SU-DHL-6 (cell line): ENCODE measurements at regions not wholly inside any gene's neighbourhood (a gene's known extent, or its start where the extent isn't known, plus 50 kb on each side); places are given as distances from the start of the nearest gene placed in this dataset.

Experiments
- H2AFZ ChIP-seq: fragments of 200-600 bp; sonication (generic); 2 replicates; pipeline ENCODE4 v1.6.1; 2014; ENCODE audit warnings: low read depth, mild to moderate bottlenecking, moderate library complexity, mixed read lengths, antibody characterized with exemption, low read length; ENCODE audit not compliant: severe bottlenecking
- H3F3A ChIP-seq: fragments of 200-600 bp; shearing (Covaris generic); 2 replicates; pipeline ENCODE4 v1.6.0; 2016; ENCODE audit warnings: antibody characterized with exemption, mild to moderate bottlenecking; ENCODE audit not compliant: insufficient read depth
- H3K27ac ChIP-seq: fragments of 200-600 bp; sonication (generic); 2 replicates; pipeline ENCODE4 v1.5.1; 2016; ENCODE audit warnings: low read depth, mild to moderate bottlenecking, low read length, moderate library complexity, mixed read lengths
- H3K27me3 ChIP-seq: fragments of 200-600 bp; sonication (generic), shearing (Covaris generic); 2 replicates; pipeline ENCODE4 v1.6.0; 2014; ENCODE audit warnings: mild to moderate bottlenecking, low read length
- H3K36me3 ChIP-seq: fragments of 200-600 bp; sonication (generic); 2 replicates; pipeline ENCODE4 v1.6.1; 2014; ENCODE audit warnings: mild to moderate bottlenecking, low read length, mixed read lengths
- H3K4me2 ChIP-seq: fragments of 300-600, 200-600 bp; shearing (Covaris generic), sonication (generic); 2 replicates; pipeline ENCODE4 v1.6.0; 2014; ENCODE audit warnings: low read length, low read depth, mild to moderate bottlenecking; ENCODE audit not compliant: poor library complexity, severe bottlenecking
- H3K4me3 ChIP-seq: fragments of 200-600 bp; sonication (generic); 2 replicates; pipeline ENCODE4 v1.5.1; 2014; ENCODE audit warnings: antibody characterized with exemption, low read length, mild to moderate bottlenecking, mixed read lengths; ENCODE audit not compliant: insufficient read depth, poor library complexity, severe bottlenecking
- H3K79me2 ChIP-seq: fragments of 200-600 bp; sonication (generic); 2 replicates; pipeline ENCODE4 v1.6.1; 2014; ENCODE audit warnings: mild to moderate bottlenecking, low read length, moderate library complexity; ENCODE audit not compliant: insufficient read depth
- H3K9ac ChIP-seq: fragments of 200-600 bp; sonication (generic); 2 replicates; pipeline ENCODE4 v1.7.0; 2014; ENCODE audit warnings: mild to moderate bottlenecking, low read length
- H3K9me2 ChIP-seq: fragments of 200-600 bp; sonication (generic); replicated peaks from 2 replicates; pipeline ENCODE4 v1.6.1; 2014; ENCODE audit warnings: low read length; ENCODE audit not compliant: insufficient read depth
- H3K9me3 ChIP-seq: fragments of 200-600 bp; sonication (generic); 2 replicates; pipeline ENCODE4 v1.6.1; 2014; ENCODE audit warnings: low read length, mixed read lengths; ENCODE audit not compliant: insufficient read depth
- H4K20me1 ChIP-seq: fragments of 200-600 bp; sonication (generic); 2 replicates; pipeline ENCODE4 v1.6.1; 2014; ENCODE audit warnings: low read depth, mild to moderate bottlenecking, antibody characterized with exemption, low read length, moderate library complexity, mixed read lengths
- EZH2phosphoT487 ChIP-seq: fragments of 200-600 bp; sonication (generic), shearing (Covaris generic); conservative IDR thresholded peaks from 2 replicates; pipeline ENCODE4 v1.6.1; 2018; ENCODE audit warnings: mild to moderate bottlenecking, antibody characterized with exemption, low read length, moderate library complexity, mixed read lengths
- TF ChIP-seq, protein P1 (sequence below): fragments of 200-600 bp; sonication (generic); IDR thresholded peaks from one replicate; pipeline ENCODE4 v1.5.1; 2017; ENCODE audit warnings: antibody characterized with exemption, mild to moderate bottlenecking, low read length, moderate library complexity; ENCODE audit not compliant: insufficient read depth, poor library complexity, severe bottlenecking

DNA sequence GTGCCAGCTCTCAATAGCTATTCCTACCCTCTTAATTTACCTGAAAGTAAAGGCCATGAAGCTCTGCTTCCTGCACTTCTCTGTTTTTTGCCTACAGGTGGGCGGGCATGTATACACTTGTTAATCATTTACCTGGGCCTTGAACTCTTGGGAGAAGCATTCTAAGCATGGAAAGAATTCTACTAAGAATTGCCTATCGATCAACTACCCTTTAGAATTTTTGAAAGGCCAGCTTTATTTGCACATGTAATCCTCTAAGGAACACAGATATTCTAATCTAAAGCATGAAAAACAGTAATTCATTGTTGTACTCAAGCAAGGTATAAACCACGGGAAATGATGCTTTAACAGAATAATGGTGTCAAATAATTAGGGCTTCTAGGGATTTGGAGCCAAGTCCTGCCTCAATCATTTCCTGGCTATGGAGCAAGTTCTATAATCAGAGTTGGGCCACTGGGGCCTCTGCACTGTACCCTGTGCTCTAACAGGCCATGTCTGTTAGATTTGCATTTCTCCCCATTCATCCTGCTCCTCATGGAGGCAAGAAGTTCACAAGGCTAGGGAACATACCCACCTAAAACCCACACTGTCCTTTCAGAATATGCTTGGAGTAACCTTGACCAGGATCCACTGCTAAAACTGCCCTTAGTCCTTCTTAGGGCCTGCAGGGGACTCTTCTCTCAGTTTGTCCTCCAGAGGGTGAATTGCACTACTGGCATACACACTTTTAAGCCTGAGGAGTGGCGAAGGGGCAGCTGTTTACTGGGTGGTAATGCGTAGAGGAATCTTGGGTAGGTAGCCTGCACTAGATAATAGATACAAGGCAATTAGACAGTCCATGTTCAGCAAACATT is 276.4 kb upstream of the JAG1 start:
- no peaks in the 10 kb centered on the region for H3K9me2 ChIP-seq
- H3K36me3 ChIP-seq = no peaks in the 10 kb centered on the region
- H3K27me3 ChIP-seq = no peaks in the 10 kb centered on the region
- H3K27ac ChIP-seq = no peak overlapping the region
- no peak overlapping the region for H2AFZ ChIP-seq
- H3K4me2 ChIP-seq = no peak overlapping the region
- no peak overlapping the region for H3K4me3 ChIP-seq
- H3K9me3 ChIP-seq = no peaks in the 10 kb centered on the region
- no peaks in the 10 kb centered on the region for H3K79me2 ChIP-seq
- no peaks in the 10 kb centered on the region for H3F3A ChIP-seq
- TF ChIP-seq, protein P1, sequence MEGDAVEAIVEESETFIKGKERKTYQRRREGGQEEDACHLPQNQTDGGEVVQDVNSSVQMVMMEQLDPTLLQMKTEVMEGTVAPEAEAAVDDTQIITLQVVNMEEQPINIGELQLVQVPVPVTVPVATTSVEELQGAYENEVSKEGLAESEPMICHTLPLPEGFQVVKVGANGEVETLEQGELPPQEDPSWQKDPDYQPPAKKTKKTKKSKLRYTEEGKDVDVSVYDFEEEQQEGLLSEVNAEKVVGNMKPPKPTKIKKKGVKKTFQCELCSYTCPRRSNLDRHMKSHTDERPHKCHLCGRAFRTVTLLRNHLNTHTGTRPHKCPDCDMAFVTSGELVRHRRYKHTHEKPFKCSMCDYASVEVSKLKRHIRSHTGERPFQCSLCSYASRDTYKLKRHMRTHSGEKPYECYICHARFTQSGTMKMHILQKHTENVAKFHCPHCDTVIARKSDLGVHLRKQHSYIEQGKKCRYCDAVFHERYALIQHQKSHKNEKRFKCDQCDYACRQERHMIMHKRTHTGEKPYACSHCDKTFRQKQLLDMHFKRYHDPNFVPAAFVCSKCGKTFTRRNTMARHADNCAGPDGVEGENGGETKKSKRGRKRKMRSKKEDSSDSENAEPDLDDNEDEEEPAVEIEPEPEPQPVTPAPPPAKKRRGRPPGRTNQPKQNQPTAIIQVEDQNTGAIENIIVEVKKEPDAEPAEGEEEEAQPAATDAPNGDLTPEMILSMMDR = no peak
- TF ChIP-seq EZH2phosphoT487 = no peak
- no peak overlapping the region for H3K9ac ChIP-seq
- H4K20me1 ChIP-seq = no peaks in the 10 kb centered on the region

DNA sequence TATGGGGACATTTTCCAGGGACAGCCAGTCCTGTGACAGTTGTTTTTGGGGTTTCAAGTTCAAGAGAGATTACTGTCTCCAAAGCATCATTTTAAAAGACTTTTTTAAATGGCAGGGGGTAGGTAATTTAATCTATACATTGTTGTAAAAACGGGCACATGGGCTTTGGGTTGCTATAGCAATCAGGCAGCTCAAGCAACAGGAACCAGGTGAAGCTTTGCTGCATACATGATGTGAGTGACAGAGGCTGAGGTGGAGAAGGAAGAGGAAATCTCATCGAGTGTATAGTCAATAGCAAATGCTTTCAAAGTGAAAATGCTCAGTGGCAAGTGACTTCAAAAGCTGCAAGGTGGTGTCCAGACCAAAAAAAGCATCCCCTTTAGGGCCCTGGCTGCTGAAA is 277.4 kb upstream of the JAG1 start:
- Histone ChIP-seq H3K36me3 (no peaks in the 10 kb centered on the region), H3K9ac (no peak overlapping the region), H3K79me2 (no peaks in the 10 kb centered on the region), H3K27ac (no peak overlapping the region), H3K4me3 (no peak overlapping the region), H3F3A (no peaks in the 10 kb centered on the region), H2AFZ (no peak overlapping the region), H3K9me2 (no peaks in the 10 kb centered on the region), H3K4me2 (no peak overlapping the region), H4K20me1 (no peaks in the 10 kb centered on the region), H3K27me3 (no peaks in the 10 kb centered on the region), H3K9me3 (no peaks in the 10 kb centered on the region)
- no peak for TF ChIP-seq EZH2phosphoT487
- TF ChIP-seq, protein P1 = no peak

GRCh38 chr20:10951904-10952303 is 278.1 kb upstream of the JAG1 start:
- Histone ChIP-seq H3K27ac (no peak overlapping the region), H3K79me2 (no peaks in the 10 kb centered on the region), H4K20me1 (no peaks in the 10 kb centered on the region), H3K36me3 (no peaks in the 10 kb centered on the region), H3F3A (no peaks in the 10 kb centered on the region), H3K9ac (no peak overlapping the region), H3K9me3 (no peaks in the 10 kb centered on the region), H3K4me2 (no peak overlapping the region), H2AFZ (no peak overlapping the region), H3K4me3 (no peak overlapping the region), H3K9me2 (no peaks in the 10 kb centered on the region), H3K27me3 (no peaks in the 10 kb centered on the region)
- TF ChIP-seq, protein P1 = no peak
- TF ChIP-seq EZH2phosphoT487 = no peak
